ENCODE measurements at regions not wholly inside any gene's neighbourhood (a gene's known extent, or its start where the extent isn't known, plus 50 kb on each side); places are given as distances from the start of the nearest gene placed in this dataset.
A peak's percentile ranks its signal among the peaks of the same experiment; 100 is the strongest.

DNA sequence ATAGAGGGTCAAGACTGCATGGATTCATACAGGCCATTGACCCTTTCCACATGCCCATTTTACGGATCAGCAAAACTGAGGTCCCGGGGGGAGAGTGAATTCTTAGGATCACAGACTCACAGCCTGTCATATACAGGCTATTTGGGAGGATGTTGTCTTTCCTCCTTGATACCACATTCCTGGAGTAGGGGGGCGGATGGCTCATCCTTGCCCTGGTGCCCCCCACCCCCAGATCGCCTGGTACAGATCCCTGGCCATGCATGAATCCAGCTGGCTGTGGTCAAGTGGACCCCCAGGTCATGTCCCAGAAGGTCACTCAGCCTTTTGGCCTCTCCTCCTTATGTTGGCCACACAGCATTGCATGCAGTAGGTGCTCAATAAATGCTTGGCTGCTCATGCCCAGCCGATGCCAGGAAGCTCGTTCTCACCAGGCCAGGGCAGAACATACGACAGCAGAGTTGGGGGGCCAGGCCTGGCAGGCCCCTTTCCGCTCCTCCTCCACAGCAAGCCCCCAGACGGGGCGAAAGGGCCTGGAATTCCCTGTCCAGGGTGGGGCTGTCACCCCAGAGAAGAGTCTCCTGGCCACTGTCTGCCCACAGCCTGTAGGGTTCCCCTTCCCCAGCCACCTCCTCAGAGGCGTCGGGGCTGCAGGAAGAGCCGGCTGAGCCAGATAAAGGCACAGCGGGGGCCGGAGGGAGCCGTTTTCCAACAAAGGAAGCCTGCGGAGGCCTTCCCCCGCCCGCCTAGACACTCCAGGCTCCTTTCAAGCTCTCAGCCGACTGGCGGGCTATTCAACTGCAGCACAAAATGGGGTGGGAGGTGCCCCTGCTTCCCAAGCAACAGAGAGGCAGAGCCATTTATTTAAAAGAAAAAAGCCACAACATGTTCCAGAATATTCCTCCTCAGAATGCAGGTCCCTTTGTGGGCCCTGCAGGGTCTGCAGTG is 215.7 kb upstream of the CIBAR2 start:
- DNase-seq (ENCODE audit: low read depth), result peak; percentile 15

GRCh38 chr16:85328676-85329058 is 216.4 kb upstream of the CIBAR2 start:
- no peak for DNase-seq (ENCODE audit: low read depth)

DNA sequence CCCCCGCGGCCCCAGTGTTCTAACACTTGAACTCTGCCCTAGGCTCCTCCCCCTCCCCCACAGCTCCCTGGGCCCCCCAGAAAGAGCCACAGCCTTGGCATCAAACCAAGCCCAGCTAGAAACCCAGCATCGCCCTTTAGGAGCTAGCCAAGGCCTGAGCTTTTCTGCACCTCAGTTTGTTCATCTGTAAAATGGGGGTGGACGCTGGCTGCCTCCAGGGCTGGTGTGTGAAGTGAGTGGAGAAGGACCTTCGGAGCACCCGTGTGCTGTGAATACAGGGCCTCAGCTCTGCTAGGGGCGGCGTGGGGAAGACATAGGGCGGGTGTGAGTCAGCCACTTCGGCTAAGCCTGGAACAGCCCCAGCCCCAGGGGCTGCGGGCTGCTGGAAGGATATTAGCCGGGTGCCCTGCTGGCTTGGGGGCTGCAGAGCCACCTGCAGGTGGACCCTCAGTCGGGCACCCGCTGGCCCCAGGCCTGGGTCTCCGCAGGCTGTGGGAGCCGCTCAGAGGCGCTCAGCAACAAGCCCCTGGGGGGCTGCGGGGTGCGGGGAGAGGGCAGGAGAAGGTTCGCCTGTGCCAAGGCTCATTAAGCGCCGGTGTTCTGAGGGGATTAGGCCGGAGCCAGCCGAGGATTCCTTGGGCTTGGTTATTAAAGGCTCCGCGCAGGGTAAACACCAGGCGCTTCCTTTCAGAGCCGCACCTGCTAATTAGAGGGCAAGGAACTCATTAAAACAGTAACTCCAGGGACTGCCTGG is 217.0 kb upstream of the CIBAR2 start:
- DNase-seq (ENCODE audit: low read depth), result no peak

DNA sequence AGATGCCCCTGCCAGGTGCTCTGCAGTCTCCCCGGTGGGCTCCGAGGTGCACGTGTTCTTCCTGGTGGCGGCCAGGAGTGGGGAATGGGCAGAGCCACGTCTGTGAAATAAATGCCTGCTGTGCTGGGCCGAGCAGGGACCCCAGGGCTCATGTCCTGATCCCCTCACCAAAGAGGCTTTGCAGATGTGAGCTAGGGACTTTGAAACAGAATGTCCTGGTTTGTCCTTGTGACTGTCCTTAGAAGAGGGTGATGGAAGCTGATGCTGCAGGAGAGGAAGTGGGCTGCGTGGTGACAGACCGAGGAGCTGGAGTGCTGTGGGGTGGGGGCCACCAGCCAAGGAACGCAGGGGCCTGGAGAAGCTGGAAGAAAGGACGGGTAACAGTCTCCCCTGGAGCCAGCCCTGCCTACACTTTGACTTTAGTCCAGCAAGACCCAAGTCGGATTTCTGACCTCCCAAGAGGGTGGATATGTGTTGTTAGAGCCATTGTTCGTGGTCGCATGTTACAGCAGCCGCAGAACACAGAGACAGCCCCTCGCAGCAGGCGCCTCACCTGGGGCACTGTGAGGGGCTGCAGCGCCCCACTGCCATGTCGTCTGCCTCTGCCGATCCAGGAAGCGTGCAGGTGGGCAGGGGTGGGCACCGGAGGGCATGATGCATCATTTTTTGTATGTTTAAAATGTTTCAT is 217.9 kb upstream of the CIBAR2 start:
- no peak for DNase-seq (ENCODE audit: low read depth)

- DNase-seq (ENCODE audit: low read depth), result peak; percentile 56
Measured at GRCh38 chr16:85330694-85331188, 218.5 kb upstream of the CIBAR2 start.

GRCh38 chr16:85331688-85332087 is 219.4 kb upstream of the CIBAR2 start:
- no peak for DNase-seq (ENCODE audit: low read depth)

DNA sequence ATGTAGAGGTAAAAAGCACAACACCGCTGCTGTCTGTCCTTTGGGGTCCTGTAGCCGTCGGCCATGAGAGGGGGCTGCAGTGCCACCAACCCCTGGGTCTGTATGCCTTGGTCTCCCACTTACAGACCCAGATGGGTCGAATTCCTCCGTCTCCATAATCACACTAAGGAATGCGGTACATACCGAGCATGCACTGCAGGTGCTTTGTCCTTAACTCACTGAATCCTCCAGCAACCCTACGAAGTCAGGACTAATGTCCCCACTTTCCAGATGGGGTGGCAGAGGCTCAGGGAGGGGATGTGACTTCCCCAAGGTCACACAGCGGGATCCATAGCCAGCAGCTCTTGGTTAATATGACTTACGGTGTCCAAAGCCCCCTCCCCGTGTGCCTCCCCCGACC is 219.9 kb upstream of the CIBAR2 start:
- DNase-seq (ENCODE audit: low read depth), result no peak

DNA sequence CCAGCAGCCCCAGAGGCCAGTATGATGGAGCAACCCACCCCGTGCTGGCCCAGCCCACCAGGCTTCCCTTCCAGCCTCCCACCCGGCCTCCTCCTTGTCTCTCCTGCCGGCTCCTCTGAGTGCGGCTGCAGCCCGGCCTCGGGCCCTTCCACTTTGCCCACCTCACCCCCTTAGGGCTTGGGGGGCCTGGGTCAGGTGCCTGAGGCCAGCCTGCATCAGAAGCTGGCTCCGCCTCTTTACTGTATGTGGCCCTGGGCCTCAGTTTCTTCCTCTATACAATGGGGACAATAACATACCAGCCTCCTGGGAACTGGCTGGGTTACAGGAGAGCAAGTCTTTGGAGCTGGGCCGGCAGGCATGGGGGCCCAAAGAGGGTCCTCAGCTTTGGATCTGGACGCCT is 221.1 kb upstream of the CIBAR2 start:
- DNase-seq (ENCODE audit: low read depth), result no peak

DNA sequence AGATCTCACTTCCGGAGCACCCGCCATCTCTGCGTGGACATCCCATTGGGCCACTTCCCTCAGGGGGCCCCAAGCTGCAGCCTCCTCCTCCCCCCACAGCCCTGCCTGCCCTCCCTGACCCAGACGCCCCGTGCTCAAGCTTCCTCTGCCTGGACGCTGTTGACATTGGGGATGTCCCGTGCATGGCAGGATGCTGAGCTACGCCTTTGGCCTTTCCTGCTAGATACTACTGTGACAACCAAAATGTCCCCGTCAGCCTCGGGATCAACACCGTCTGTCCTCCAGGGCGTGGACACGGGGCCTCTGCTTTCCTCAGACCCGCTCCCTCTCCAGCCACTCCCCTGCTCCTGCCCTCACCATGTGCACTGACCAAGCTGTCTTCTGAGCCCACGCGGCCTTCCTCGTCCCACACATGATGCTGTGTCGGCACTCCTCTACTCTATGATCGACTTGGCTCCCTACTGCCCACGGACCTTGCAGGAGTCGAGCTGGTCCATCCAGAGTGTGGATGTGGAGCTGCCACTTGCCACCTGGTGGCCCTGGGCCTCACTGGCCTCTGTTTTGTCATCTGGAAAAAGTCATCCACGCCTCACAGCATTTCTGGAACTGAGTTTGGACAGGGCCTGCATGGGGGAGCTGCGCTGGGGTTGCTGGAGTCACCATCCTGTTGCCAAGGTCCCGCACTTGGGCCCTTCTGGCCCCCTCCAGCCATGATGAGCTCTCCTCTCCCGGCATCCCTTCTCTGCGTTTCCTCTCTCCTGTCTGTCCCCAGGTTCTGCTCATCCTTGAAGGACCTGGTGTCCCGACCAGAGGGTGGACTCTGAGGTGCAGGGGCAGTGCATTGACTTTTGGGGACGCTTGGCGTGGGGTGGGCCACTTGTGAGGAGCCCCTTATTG is 221.7 kb upstream of the CIBAR2 start:
- DNase-seq (ENCODE audit: low read depth), result no peak

DNA sequence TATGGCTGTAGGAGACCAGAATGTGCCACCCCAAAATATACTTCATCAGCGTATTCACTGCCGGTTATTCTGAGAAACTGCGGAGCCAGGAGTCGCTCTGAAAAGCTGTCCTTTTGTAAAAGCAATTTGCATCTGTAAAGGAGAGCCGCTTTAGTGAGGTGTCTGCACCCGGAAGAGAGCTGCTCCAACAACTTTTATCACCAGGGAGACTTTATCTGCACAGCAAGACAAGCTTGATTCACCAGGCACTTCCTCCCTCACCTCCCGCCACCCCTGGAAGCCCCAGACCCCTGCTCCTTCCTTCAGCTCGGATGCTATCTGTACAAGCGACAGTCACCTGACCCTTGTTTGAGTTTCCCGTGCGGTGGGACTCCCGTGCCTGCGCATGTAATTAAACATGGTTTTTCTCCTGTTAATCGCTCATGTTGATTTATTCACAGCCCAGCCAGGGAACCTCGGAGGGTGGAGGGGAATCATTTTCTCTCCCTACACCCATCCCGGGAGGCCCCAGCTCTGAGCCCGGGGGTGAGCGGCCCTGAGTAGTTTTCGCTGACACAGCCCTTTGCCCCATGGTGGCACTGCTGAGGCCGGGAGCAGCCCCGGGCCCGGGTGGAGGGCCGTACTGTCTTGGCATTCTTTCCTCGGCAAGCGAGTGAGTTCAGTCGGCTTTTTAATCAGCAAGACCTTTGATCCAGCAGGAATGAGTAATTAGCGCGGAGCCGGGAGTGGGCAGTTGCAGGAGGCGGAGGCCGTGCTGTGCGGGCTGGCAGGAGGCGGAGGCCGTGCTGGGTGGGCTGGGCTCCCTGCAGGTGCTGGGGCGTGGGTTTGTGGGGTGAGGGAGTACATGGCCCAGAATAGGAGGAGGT is 222.7 kb upstream of the CIBAR2 start:
- no peak for DNase-seq (ENCODE audit: low read depth)

DNA sequence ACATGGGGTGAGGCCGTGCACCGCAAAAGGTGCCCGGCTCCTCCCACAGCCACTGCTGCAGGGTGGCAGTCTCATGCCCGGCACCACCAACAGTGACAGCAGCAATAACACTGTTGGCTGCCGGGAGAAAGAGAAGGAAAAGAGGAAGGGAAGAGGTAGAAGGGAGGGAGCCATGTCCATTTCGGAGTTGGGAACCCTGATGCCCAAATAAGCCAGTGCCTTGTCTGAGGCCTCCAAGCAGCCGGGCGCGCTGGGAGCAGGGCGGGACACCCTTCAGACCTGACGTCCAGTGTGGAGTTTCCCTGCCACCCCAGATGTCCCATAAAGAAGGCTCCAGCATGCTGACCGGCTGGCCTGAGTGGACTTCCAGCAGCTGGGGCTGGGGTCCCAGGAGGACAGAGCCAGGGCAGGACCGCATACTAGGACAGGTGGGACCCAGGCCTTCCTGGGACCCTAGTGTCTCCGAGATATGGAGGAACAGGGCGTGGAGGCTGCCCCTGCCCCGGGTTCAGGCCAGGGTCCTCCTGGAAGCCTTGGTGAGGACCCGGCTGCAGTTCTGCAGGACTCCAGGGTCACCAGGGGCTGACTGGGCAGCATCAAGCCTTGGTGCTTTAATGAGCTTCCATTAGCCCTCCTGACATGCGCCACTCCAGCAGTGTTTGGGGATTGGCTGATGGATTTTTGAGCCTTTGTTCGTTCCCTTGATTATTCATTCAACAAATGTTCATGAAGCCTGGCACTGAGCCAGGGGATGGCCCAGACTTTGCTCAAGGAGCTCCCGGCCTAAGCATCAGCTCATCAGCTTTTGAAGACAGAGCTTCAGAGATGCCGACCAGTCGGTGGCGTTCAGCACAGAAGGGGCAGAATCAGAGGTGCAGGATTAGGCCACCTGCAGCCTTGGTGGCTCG is 223.6 kb upstream of the CIBAR2 start:
- peak; percentile 27 for DNase-seq (ENCODE audit: low read depth)

DNA sequence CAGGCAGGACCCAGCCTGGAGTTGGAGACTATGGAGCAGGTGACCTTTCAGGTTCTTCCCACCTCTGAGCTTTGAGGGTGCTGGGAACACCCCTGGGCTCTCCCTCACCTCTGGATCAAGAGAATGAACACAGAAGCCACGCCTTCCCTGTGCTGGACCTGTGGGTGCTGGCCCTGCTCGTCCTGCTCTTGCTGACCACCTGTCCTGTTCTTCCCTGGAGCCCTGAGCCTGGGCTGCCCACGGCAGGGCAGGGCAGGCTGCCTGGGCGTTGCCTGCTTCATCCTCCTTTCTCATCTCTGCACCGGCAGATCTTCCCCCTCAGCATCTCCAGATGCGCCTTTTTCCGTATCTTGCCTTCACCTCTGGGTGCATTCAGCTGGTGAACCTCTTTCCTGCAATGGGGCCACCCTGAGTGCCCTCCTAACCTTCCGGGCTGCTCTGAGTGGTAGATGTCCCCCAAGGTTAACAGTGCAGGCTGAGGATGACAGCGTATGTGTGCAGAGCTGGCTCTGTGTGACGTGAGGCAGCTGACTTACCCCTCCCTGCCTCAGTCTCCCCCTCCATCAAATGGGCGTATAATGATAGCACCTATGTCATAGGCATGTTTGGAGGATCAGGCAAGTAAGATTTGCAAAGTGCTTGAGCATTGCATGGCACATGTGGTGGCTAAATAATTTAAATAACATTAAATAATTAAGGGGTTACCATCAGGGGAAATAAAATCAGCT is 225.8 kb upstream of the CIBAR2 start:
- no peak for DNase-seq (ENCODE audit: low read depth)

DNA sequence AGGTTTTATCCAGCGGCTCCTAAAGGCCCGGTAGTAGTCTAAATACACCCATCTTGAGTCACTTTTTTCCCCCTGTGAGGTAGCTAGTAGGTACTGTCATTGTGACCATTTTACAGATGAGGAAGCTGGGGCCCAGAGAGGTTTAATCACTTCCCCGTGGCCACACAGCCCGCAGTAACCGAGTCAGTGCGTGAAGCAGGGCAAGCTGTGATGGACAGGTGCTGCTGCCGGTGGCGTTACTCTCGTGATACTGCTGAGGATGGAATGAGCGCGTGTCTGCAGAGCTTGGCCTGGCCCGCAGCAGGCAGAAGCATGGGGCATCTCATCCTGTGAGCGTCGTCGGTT is 226.3 kb upstream of the CIBAR2 start:
- DNase-seq (ENCODE audit: low read depth), result no peak

- no peak for DNase-seq (ENCODE audit: low read depth)
Measured at GRCh38 chr16:85338989-85339685, 226.9 kb upstream of the CIBAR2 start.

DNA sequence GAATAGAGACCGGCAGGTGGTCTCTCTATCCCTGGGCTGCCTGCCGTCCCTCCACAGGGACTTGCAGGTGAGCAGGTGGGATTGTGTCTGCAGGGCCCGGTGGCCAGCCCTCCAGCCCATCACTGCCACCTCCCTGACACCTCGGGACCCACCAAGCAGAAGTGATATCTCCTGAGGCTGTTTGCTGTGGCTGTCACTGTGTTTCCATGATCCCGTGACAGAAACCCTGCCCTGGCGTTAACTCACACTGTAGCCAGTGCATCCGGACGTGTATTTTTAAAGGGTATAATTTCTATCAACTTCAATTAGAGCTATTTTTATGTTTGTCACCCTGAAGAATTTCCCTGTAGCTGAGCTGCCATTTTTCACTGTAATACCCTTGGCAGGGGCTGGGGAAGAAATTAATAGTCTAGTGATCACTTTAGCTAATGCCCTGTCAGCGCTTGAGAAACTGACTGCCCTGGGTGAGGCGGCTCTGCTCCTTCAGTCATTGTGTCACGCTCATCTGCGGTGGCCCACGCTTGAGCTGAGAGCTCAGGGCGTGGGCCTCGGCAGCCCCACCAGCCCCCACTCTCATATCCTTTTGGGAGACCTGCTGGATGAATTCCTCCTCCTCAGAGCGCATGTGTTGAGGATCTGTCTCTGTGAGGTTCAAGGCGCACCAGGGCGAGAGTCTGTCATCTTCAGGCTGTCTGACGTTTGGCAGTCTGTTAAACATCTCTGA is 229.9 kb upstream of the CIBAR2 start:
- no peak for DNase-seq (ENCODE audit: low read depth)

GRCh38 chr16:85344502-85345128 is 232.3 kb upstream of the CIBAR2 start:
- DNase-seq (ENCODE audit: low read depth), result no peak

GRCh38 chr16:85345129-85345639 is 232.9 kb upstream of the CIBAR2 start:
- DNase-seq (ENCODE audit: low read depth), result no peak

Measured in non-pigmented ciliary epithelial cell (primary cell).